ENCODE measurements at regions not wholly inside any gene's neighbourhood (a gene's known extent, or its start where the extent isn't known, plus 50 kb on each side); places are given as distances from the start of the nearest gene placed in this dataset.
A peak's percentile ranks its signal among the peaks of the same experiment; 100 is the strongest.

DNA sequence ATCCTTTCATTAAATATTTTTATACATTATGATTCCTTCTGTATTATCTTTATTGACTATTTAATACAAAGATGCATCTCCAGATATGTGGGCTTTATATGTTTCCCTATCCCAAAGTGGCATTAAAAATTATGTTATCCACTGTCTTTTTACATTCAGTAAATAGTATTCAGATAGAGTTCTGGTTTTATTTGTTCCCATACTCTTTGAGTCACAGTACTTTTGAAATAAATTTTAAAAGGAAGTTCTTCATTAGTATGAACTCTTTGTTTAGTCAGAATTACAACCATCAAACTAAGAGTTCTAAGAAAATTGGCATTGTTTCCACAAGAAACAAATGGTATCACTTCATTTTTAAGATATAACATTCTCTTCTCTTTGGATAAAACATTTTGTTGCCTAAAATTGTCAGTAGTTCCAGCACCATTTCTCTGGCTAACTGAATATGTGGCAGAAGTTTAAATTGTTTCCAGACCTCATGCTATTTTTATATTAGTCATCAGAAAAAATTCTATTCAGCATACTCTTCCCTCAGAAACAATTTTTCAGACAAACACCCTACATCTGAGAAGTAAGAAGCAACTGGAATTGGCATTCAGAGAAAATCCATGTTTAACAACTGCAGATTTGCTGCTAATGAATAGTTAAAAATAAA, 88.5 kb upstream of the COL5A2 start:
- peak; percentile 76 for DNase-seq

DNA sequence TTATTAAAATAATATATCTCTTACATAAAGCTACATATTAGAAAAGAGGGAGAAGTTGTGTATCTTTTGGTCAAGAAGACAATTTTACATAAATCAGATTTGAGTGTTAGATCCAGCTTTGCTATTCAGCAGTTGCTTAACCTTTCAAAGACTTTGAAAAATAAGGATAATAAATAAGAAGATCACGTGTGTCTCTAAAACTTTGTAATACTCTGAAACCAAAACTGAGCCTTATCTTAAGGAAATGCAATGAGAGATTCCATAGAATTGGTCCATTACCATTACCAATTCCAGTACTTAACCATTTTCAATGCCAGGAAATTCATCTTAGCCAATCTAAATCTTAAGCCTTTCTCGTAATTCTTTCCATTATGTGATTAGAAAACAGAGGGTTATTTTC, 89.2 kb upstream of the COL5A2 start:
- no peak for DNase-seq

DNA sequence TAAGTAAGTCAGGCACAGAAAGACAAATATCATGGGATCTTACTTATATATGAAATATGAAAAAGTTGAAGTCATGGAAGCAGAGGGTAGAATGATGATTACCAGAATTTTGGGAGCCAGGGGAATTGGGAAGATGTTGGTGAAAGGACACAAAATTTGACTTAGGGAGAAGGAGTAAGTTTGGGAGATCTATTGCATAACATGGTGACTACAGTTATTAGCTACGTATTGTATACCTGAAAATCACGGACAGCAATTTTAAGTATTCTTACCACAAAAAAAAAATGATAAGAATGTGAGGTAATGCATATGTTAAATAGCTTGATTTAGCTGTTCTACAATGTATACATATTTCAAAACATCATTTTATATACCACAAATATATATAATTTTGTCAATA, 94.2 kb upstream of the COL5A2 start:
- DNase-seq = no peak

DNA sequence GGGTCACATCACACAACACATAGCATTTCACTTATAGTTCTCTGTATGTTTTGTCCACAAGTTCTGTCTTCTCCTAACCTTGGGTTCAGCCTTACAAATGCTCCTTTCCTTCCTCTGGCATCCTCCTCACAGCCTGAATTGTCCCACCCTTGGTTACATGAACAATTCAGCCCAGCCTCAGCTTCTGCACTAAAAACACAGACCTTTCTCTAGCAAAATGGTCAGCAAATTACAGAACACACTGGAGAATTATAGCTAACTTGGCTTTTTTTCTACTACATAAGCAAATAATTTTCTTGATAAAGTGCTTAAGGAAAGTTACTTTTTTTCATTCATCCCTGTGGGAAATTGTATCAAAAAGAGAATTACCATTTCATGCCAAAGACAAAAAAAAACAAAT, 94.8 kb upstream of the COL5A2 start:
- peak; percentile 55 for DNase-seq

DNA sequence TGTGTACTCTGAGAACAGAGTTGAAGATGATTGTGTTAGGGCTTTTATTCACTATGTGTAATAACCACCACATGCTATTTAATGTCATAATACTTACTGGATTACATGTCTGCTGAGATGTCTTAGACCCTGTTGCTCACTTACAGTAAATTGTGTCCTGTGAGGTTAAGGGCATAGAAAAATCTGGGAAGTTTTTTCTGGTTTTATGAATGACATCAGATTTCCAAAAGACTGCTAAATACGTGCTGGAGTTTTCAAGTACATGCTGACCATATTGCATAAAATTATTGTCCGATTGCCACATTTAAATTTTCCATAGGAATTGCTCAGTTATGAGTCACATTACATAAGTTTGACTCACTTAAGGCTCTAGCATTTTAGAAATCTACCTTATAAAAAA, 96.7 kb upstream of the COL5A2 start:
- peak; percentile 94 for DNase-seq

DNA sequence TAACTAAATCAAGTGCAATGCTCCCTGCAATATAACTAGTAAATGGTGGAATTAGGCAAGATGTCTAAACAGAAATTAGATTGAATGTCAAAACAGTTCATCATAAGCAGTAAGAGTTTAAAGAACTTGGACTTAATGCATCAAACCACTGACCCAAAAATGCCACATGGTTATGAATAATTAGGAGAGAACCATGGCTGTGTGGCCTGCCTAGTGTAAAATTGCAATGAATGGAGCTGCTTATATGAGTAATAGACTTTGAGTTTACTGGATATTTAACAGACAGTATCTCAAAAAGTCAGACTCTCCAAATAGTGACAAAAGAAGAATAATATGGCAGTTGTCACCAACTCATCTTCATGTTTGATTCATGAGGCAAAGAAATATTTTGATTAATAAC, 101.6 kb upstream of the COL5A2 start:
- DNase-seq = no peak

DNA sequence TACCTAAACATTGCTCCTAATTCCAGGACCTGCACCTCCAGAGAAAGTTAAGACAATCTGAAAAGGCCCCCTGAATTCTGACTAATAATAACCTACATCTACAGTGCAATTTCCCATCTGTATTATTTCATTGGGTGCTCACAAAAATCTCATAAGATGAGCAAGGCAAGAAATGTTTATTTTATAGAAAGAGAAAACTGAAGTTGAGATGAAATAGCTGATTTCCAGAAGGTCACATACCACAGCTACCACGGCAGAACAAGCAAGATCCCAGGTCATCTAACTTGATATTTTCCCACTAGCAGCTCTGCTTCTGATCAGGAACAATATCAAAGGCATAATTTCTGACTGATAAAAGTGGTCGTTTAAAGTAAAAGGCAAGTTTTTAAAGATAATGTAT, 105.8 kb upstream of the COL5A2 start:
- DNase-seq = no peak

DNA sequence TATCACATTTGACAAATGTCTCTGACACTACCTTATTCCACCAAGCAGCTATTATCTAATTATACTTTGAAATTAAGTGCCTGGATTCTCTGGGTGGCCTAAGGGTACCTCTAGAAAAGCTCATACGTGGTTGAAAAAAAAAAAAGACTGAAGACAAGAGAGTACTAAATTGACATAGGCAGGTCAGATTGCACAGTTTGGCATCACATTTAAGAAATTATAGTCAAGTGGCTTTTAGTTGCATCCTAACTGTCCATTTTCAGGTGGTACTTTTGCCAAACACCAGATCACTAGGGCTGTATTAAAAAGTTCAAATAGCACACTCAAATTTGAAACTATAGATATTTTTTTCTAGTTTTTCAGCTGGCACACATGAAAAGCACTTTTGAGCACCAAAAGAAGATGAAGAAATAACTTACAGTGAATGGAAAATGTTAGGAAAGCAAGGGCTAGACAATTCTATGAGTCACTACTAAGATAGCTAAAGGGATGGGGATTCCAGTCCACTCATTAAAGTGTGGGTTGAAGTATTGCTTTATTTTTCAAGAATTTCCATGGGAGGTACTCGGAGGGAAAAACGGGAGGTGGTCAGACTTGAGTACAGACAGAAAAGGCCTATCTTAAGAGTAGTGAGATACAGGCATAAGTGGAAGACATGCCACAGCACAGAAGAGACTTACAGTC, 106.5 kb upstream of the COL5A2 start:
- peak; percentile 62 for DNase-seq

DNA sequence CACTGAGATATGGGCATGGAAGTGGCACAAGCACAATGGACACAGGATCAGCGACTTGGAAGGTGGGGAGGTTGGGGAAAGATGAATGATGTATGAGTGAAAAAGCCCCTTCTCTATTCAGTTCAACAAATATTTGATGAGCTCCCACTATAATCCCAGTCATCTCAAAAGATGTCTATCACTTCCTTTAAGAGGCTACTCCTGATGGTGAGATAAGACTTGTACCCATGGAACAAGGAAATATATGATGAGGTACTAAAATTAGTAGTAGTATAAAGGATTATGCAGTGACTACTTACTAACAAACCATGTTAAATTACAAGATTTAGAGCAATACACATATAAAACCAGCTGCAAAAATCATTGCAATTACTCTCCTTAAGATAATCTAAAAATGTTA, 107.8 kb upstream of the COL5A2 start:
- DNase-seq = no peak

DNA sequence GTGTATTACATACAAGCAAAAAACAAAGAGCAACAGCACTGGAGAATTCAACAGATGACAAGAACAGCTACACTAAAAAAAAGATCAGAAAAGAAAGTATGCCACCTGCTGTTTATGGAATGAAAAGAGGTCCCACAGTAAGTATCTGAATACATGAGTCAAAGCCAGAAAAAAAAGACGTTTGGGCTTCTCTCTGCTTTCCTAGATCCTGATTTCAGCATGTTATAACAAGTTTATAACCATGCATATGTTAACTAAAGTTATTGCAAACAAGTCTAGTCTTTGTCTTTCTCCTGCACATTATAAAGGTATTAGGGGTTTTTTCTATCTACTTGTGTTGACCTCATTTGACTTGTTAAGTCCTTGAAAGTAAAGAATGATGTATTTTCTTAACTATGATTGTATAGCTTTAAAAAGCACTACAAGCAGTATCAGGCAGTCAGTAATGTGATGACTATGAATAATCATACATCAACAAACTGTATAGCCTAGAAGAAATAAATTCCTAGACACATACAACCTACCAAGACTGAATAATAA, 108.5 kb upstream of the COL5A2 start:
- DNase-seq = peak; percentile 83

DNA sequence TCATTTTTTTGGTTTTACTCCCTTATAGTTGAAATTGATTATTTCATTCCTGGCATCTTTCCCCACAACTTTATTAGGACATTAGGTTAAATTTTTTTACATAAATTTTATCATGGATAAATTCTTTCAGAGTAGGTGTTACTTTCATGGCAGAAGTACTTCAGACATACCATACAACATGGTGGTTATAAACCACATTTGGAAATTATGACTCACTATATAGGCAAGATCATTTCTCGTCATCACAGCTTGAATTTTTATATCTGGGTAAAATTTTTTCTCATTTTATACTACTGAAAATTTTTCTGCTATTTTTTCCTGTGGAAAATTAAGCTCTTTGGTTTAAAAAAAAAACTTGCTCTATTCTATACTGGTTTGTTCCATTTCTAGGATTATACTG, 111.9 kb upstream of the COL5A2 start:
- DNase-seq = no peak

DNA sequence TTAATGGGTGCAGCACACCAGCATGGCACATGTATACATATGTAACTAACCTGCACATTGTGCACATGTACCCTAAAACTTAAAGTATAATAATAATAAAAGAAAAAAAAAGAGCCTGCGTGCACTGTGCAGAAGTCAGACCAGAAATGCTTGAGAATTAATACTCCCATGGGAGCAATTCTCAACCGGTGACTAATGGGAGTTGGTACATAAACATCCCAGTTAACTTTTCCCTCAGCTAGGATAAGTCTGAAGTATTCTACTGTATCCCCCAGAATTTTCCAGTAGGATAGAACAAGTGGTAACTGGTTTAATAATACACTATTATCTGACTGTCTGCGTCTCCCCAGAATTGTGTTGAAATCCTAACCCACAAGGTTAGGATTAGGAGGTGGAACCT, 113.6 kb upstream of the COL5A2 start:
- no peak for DNase-seq

DNA sequence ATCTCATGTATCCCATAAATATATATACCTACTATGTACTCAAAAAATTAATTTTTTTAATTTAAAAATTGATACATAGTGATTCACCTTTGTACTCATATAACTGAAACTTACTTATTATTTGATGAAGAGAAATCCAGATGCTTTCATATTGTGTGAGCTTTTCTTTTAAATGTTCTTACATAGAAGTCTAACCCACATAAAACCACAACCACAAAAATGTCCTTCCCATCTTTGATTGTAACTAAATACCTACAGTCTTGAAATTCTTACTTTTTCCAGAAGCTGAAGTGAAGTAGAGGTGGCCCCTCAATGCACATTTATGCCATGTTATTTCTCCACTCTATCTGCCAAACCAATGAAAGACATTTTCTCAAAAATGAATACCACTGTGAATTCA, 117.9 kb upstream of the COL5A2 start:
- no peak for DNase-seq

DNA sequence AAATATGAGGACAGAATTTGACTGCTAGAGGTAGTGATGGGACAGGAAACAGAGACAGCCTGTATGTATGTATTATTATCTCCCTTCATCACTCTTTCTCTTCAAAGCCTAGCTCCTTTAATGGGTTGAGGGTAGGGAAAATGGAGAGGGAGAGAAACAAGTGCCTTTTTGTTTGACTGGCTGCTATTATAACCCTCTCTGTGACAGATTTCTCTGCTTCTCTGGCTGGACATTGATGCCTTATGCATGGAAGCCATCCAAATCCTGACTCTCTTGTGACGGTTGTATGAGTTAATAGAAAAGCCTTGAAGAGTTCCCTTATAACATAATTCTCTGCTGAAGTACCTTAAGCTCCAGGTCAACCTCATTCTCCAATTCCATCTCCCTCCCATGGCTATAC, 118.5 kb upstream of the COL5A2 start:
- no peak for DNase-seq

DNA sequence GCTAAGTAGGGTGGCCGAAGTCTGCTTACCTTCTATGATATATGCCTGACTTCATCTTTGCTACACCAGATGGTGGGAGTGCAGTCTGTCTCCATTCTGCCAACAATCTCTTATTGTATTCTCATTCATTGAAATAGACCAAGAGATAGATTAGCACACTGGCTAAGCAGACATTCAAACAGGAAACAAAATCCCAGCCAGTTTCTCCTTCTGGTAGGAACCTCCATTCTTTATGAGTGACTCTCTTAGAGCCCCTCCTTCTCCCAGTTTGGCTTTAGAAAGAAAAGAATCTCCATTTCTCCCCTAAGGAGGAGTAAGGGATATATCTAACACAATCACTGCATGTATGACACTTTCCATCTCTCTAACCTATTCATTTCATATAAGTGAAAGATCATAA, 118.9 kb upstream of the COL5A2 start:
- no peak for DNase-seq

DNA sequence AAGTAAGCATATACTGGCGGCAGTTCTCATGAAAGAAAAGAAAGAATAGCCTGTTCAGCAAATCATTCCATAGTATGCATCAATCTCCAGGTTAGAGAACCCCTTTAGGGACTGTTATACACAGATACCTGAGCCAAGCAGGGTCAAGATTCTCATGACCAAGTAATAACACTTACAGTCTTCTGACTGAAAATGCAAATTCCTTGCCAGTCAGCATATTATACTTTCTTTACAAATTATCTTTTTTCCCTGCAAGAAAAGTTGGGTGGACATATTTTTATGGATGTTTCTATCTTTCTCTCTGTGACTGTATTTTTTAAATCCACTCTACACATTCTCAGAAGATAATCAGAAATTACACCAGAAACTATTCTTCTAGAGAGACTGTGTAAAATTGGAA, 120.4 kb upstream of the COL5A2 start:
- no peak for DNase-seq

DNA sequence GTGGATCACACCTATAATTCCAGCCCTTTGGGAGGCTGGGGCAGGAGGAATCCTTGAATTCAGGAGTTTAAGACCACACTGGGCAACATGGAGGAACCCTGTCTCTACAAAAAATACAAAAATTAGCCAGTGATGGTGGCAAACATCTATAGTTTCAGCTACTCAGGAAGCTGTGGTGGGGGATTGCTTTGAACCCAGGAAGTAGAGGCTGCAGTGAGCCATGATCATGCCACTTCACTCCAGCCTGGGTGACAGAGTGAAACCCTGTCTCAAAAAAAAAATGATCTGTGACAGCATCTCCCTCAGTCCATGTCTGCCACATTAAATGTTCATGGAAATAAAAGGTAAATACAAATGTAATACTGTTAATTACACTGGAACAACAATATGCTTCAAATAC, 121.4 kb upstream of the COL5A2 start:
- no peak for DNase-seq

DNA sequence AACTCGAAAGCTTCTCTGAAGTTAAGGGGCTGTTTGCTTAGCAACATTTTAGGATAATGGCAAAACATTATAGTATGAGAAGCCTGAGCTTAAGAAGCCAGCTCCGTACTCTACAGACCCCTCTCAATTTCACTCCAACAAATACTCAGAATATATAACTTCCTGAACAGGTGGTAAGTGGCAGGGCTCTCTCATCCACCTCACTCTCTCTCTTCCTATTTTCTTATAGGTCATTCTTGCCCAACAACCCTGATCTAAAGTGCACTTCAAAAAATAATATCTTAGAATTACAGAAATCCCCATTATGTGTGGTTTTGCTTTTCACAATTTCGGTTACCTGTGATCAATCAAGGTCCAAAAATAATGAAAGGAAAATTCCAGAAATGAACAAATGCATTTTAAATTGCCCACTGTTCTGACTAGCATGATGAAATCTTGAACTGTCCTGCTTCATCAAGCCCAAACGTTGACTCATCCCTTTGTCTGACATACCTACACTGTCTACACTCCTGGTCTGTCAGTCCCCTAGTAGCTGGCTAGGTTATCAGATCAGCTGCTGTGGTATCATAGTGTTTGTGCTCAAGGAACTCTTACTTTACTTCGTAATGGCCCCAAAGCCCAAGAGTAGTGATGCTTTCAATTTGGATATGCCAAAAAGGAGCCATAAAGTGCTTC, 122.8 kb upstream of the COL5A2 start:
- no peak for DNase-seq

DNA sequence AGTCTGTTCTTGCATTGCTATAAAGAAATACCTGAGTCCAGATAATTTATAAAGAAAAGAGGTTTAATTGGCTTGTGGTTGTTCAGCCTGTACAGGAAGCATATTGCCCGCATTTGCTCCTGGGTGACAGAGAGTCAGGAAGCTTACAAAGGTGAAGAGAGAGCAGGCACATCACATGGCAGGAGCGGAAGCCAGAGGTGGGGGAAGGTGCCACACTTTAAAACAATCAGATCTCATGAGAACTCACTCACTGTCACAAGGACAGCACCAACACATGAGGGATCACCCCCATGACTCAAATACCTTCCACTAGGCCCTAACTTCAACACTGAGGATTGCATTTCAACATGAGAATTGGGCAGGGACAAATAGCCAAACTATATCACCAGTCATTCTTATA, 124.8 kb upstream of the COL5A2 start:
- DNase-seq = no peak

DNA sequence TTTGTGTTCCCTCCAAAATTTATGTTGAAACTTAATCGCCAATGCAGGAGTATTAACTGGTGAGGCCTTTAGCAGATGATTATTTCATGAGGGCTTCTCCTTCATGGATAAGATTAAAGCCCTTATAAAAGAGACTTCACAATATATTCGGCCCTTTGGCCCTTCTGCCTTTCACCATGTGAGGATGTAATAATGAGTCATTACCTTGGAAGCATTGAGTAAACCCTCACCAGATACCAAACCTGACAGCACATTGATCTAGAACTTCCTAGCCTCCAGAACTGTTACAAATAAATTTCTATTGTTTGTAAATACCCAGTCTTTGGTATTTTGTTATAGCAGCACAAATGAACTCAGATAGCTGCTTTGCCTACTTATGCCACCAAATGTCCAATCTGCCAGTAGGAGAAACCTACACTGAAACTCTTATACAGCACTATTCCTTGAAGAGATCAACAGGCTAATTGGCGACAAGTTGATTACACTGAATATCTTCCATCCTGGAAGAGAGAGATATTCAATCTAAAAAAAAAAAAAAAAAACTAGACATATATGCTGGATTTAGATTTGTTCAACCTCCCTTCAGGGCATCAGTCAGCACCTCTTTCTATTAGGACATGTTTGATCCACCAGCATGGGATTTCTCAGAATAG, 125.9 kb upstream of the COL5A2 start:
- no peak for DNase-seq

DNA sequence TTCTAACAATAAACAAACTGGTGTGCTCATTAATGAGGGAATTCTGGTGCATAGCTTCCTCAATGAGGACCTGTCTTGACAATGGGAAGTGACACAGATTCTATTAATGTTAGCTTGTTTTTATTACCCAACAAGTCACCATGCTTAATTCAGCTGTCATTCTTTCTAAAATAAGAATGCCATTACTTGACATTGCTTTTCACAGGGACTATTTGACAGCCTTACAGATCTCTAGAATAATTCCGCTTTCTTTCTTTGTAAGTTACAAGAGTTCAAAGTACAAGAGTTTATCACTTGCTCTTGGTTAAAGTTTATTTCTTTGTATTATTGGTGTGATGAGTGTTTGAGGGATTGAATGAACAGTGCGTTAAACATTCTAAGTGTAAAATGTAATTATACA, 127.0 kb upstream of the COL5A2 start:
- no peak for DNase-seq

DNA sequence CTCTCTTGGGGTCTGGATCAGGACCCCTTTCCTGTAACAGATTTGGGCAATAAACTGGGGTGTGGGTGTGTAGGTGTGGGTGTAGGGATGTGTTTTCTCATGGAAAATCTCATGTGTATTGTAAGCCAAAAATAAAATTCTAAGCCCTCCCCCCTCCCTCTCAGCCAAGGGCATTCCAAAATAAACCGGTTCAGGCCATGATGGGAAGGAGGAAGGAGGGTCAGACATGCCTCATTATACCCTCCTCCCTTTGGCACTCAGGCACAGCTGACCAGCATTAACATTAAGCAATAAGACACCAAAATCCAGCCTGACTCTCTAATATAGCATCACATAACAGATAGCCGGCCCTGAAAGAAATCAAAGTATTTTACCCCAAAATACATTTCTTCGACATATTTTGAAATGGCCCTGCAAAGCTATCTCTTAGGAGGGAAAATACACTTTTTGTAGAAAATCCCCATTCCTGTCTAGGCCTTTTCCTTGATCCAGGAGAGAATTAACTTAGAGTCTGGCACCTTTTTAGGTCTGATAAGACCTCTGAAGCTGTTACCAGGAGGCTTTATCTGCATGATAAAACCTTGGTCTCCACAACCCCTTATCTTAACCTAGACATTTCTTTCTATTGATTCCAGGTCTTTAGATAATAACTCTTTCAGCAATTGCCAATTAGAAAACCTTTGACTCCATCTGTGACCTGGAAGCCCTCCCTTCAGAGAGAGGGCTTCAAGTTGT, 128.7 kb upstream of the COL5A2 start:
- no peak for DNase-seq

Measured in skin of body (tissue), 1 donor.